ENCODE measurements at regions not wholly inside any gene's neighbourhood (a gene's known extent, or its start where the extent isn't known, plus 50 kb on each side); places are given as distances from the start of the nearest gene placed in this dataset.
"Not testable (repeated sequence)": the region's sequence is repeated elsewhere in the genome, so short reads cannot be mapped to it uniquely, and the experiment has no call there.

DNA sequence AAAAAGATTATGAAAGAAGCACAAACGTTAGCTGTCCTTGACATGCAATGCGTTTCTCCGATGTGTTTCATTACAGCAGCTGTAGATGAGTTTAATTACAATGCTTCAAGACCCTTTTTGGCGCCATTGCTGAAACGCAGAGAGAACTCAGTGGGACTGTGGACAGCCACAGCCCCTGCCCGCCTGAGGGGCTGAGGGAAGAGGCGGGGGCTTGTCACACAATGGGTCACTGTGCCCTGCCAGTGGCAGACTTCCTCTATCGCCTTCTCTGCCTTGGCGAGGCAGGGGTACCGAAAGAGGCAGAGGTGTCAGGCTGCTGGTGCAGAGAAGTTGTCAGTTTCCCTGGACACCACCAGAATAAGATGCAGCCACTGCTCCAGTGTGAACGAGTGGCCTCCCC, 252.0 kb downstream of the NR2F2 start:
- no peak for DNase-seq (ENCODE audit: low spot score)

DNA sequence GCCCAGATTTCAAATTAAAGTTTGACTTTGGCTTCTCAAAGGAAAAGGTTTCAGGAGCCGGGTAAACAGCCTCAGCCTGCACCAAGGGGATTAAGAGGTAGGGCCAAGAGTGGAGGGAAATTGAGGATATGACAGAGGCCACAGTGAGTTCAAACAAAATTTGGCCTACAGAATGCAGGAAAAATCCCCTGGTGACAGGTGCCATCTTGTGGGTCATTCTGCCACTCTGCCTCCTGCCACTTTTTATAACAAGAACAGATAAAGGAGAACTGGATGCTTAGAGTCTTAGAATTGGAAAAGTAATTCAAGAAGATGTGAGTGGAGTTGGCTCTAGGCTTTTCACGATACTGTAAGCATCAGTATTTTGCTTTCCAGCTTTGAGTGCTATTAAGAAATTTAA, 253.2 kb downstream of the NR2F2 start:
- DNase-seq (ENCODE audit: low spot score) = peak; percentile 8

DNA sequence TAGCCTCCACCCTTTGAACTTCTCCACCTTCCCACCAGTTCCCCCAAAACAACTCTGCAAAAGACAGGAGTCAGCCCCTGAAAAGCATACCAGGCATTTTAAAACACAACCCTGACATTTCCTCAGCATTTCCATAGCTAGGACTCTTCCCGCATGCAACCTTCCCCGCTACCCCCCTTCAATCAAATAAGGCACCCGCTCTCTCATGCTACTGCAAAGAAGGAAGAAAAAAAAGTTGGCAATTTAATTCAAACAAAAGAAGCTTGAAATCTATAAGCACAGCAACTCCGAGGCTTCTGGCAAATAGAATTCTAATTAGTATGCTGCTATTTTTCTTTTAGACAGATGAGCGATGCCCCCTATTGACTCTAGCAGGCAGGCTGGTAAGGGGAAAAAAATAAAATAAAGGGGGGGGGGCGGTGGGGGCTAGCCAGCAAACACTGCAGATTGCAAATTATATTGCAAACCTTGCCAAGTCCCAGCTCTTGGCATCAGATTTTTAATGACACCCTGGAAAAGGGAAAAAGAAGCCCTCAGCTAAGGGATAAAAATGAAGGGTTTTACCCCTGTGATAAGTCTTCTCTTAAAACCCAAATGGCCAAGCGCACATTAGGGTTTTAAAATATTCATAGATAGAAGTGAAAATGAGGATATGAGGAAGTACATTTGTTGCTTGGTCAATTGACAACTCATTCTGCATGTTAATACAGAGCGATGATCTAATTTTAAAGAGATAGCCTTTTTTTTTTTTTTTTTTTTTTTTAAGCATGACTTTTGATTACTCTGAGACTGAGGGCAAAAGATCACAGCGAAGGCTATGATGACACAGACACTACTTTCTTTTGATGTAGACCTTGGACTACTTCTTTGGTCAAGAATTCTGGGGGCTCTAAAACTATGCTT, 255.2 kb downstream of the NR2F2 start:
- DNase-seq (ENCODE audit: low spot score) = peak; percentile 7

DNA sequence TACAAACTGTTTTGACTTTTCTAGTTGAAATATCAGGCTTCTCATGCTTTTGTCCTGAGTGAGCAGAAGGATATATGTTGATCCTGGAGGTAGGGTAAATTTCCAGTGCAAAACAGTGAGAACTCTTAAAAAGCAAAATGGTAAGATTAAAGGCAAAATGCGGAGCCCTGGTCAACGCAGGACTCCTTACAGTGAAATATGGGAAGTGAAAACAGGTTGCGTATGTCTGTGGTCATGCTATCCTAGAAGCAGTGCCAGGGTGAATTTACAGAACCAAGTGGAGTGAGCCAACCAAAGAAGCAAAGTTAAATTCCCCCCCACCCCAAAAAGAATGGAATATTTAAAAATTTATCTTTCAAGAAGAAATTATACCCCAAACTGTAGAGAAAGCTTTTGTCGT, 256.4 kb downstream of the NR2F2 start:
- no peak for DNase-seq (ENCODE audit: low spot score)

DNA sequence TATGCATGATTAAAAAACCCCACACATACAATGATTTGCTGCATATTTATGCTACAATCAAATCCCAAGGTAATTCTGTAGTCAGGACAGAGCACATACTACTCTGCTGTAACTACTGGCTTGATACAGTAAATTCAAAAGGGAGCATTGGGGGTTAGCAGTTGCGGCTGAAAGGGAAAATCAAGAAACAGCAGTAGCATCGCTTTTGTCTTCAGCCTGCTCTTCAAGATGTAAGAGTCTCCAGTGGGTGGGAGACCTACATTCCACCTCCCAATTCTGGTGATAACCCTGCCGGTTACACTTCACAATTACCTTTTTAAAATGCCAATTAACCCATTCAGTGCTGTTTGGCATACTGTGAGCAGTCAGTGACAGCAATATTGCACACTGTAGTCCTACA, 259.4 kb downstream of the NR2F2 start:
- no peak for DNase-seq (ENCODE audit: low spot score)

DNA sequence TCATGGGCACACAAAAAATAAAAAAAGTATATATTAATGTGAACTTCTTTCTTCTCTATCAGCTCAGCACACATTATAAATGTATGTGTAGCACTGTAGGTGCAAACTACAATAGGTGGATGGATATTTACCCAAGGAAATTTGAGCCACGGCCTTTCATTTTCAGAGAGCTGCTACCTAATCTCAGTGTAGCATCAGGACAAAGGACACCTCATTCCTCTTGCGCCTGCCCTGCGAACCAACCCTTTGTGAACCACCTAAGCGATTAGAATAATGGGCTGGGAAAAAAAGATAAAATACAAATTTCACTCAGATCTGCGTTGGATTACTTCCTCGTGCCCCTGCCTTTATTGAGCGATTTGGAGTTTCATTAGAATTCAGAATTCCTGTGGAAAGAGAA, 263.2 kb downstream of the NR2F2 start:
- peak; percentile 28 for DNase-seq (ENCODE audit: low spot score)

DNA sequence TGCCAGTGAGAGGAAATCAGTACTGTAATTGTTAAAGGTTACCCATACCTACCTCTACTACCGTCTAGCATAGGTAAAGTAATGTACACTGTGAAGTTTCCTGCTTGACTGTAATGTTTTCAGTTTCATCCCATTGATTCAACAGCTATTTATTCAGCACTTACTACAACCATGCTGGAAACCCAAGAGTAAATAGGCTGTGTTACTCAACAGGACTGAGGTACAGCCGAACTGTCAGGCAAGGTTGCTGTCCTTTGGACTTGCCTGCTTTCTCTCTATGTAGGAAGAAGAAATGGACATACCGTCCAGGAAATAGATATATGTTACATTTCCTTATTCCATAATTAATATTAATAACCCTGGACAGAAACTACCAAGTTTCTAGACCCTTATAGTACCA, 265.5 kb downstream of the NR2F2 start:
- no peak for DNase-seq (ENCODE audit: low spot score)

DNA sequence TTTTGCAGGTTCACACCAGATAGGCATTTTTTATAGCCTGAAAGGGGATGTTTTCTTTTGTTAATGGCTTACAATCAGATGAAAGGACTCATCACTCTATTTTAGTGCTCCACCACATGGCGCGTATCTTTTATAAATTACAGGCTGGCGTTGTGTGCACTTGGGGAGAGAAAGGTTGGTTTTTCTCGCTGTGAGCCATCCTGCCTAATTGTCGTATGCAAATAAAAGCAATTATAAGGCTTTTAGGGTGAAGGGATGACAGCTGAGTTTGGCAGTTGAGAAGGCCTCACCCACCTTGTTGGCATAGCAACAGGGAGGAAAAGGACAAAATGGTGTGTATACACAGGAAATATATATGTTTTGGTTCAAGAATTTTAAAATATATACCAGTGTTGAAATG, 268.0 kb downstream of the NR2F2 start:
- no peak for DNase-seq (ENCODE audit: low spot score)

DNA sequence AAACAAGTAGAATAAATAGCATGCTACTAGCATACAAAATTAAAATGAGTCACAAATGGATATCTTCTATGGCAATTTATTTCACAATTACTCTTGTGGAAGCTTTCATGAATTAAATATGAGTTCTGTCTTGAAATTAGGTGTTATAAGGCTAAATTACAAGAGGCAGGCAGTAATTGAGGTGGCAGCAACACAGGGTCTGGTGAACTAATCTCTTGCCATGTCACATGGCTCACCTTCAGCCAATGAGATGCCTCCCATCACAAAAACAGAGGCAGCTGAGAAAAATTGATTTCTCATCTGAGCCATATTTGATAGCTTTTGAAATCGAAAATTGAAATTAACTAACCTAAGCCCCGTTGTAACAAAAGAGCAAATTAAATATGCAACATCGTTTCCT, 268.8 kb downstream of the NR2F2 start:
- DNase-seq (ENCODE audit: low spot score) = no peak

DNA sequence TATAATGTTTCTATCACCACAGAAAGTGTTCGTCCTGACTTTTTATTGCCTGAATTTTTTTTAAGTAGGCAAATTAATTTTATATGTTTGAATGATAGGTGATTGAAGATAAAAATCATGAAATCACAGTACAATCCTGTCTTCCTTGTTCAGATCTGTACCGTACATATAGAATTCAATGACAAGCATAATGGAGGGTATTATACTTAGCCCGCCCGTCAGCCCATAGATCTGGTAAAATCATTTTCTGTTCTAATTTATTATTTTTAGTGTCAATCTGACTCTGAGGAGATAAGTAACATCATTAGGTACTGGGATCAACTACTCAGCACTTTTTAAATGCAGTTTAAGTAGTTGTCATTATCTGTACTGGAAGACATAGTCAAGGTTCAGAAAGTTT, 269.9 kb downstream of the NR2F2 start:
- no peak for DNase-seq (ENCODE audit: low spot score)

DNA sequence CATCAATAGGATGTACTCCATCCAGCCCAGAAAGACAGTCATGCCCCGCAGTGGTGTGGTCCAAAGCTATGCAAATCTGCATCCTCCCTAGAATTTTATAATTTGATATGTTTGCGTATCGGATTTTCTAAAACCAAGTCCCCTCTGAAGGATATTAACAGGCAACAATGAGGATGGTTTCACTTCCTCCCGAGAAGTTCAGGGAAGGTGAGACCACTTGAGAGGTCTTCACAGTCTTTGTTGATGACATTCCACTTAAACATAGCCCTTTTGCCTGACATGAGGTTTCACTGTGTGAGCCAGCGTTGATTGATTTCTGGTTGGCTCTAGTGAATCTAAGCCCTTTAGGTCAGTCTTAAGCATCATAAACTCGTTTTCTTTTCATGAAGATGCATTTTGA, 276.1 kb downstream of the NR2F2 start:
- no peak for DNase-seq (ENCODE audit: low spot score)

DNA sequence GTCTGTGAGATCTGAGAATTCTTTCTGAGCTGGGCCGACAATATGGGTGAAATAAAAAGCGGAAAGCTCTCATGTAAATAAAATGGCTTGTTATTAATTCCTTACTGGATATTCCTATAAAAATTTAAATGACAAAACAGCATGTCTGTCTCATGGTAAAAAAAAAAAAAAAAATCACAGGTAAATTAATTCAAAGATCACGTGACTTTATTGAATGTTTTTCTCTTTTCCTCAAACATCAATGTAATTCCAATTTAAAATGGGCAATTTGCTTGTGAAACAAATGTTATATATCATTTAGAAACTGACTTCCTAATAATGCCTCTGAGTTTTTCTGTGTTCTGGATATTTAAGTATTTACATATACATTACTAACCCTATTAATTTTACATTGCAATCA, 280.3 kb downstream of the NR2F2 start:
- no peak for DNase-seq (ENCODE audit: low spot score)

DNA sequence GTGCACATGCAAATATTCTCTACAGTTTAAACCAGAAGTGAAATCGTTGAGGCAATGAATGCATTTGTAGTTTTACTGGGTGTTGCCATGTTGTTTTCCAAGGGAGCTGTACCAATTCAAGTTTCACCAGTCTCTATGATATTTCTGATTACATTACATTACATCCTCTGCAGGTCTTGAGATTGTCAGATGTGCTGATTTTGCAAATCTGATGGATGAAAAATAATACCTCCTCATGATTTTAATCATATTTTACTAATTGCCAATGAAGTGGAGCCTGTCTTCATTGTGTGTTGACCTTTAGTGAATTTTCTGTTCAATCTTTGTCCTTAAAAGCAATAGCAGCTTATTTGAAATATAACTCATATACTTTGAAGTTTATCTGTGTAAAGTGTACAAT, 282.4 kb downstream of the NR2F2 start:
- no peak for DNase-seq (ENCODE audit: low spot score)

DNA sequence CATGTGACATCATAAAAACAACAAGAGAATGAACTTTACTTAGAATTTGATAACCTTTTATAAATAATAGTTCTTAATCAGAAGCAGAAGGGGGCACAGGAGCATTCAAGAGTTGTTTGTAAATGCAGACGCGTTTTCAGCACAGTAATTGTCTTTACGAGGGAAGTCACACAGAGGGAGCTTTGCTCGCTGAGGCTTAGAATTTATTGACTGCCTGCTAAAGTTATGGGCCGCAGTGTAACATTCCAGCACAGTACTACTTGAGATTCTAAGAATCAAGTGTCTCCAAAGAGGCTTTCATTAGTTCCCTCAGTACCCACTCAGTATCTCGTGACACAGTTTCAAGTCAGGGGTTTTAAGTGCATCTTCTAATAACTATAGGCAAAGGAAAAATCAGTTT, 288.7 kb downstream of the NR2F2 start:
- DNase-seq (ENCODE audit: low spot score) = no peak

DNA sequence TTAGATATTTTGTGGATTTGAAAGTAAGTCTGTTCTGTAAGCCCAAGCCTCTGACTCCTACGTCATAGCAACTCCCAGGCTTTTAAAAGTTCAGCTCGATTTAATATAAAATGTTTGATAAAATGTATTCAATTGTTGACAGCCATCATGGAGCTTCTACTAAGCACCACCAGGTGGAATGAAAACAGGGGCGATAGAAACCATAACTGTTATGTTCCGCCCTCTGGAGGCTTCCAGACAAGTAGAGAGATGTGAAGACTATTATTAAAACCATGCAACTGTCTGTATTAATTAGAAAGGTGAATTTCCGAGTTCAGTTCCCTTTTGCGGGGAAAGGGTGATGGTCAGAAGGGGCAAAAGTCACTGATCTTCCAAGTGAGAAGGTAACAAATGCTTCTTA, 292.2 kb downstream of the NR2F2 start:
- no peak for DNase-seq (ENCODE audit: low spot score)

DNA sequence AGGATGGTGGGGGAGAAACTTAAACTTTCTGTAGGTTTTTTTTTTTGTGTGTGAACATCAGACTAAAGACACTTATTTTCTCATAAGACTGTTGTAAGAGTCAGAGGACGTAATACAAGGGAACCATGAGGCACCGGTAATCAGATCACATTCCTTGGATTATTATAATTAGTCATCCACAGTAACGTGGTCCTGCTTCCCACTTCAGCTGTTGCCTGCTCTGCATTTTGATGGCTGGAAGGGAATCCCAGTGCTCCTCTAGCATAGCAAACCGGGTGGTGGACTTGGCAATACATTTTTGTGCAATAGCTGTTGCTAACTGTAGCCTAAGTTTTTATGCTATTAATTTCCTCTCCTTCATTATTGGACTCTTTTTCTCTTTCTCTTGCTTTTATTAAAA, 294.8 kb downstream of the NR2F2 start:
- no peak for DNase-seq (ENCODE audit: low spot score)

DNA sequence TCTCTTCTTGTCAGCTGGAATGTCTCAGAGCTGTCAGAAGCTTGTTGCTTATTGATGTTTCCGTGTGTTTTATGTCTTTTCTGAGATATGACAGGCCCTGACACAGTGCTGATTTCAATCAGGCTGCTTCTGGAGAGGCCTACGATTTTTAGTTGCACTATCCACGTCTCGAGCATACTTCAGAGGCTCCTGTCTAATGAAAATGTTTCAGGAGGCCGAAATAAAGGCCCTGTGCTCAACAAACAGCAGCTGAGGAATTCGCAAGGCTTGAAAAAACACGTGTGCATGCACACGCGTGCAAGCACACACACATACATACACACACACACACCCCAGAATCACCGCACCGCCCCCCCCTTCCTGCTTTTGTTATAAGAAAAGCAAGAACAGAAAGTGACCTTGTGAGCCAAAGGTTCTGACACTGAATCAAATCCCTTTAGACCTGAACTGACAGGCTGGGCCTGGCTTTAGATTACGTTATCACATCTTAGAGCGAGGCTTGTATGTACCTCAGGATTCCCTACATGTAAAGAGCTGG, 296.6 kb downstream of the NR2F2 start:
- DNase-seq (ENCODE audit: low spot score) = no peak

DNA sequence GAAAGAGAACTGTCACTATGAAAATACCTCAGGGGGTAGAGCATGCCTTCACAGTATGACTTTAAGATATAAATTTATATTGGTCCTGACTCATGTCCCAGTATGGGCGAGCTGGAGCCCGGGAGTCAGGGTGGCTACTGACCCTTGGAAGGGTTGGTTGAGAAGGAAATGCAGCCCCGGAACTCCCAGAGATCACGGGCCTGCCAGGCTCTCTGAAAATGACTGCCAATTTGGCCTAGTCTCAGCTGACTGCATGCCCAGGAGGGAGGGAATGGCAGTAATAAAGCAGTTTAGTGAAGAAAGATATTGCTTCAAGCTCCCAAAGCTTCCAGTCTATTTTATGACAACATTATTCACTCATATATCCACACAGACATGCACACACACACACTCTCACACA, 299.0 kb downstream of the NR2F2 start:
- no peak for DNase-seq (ENCODE audit: low spot score)

DNA sequence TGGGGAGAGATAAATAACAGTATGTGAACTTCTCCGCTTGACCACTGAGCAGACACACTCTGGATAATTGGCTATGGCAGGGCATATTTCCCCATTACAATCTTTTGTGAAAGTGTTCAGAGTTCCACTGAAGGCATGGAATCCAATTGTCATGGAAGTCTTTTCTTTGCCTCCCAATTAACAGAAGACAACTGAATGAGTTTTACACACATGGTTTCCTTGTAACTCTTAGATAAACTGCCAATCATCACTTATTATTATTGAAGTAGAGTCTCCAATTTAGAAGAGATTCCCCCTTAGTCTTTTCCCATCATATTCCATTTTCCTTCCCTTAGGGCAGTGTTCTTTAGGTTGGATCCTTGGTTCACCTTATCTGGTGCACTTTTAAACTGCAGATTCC, 308.3 kb downstream of the NR2F2 start:
- DNase-seq (ENCODE audit: low spot score) = no peak

DNA sequence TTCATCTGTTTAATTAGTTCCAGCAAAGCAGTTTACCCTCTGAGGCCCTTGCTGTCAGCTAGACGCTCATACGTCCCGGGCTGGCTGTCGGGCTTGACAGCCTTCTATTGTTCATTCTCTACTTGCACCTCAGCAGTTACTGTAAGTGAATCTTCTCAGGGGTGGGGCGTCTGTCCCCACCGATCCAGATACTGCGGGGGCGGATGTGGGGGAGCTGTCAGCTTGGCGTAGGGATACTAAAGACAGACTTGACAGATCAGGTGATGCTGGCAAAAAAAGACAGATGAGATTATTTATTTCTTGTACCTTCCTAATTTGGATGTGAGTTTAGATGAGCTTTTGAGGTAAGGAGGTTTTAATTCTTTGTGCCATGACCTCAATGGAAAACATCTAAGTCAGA, 315.3 kb downstream of the NR2F2 start:
- DNase-seq (ENCODE audit: low spot score) = no peak

DNA sequence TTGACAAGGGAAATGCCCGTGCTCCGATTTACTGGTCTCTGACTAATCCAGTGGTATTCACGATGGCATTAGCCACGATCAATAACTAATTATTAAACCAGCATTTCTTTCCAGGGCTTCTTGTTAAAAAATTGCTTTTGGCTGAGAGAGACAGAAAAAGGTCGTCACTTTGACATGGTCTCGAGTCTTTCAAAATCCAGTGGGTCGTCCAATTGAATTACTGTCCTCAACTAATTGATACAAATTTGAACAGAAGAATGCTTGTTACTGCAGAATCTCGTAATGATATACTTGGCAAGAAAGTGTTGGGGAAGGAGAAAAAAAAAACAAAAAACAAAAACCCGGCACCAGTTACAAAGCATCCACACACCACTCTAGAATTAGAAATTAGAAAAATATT, 318.4 kb downstream of the NR2F2 start:
- DNase-seq (ENCODE audit: low spot score) = no peak

DNA sequence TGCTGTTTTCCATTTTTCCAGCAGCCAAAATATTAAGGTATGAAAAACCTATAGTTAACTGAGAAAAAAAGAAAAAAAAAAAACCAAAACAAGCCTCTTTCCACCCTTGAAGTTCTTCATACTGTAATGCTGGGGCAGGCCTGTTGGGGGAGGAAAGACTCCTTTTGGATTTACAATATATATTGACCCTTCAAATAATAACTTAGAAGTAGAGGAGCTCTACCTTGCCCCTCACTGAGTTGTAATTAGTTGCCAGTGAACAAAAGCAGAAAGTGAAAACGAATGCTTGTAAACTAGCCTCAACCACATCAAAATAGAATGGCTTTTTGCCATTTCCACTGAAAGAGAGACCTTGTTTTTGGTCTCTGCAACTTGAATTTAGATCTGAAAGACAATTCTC, 326.6 kb downstream of the NR2F2 start:
- DNase-seq (ENCODE audit: low spot score) = no peak

DNA sequence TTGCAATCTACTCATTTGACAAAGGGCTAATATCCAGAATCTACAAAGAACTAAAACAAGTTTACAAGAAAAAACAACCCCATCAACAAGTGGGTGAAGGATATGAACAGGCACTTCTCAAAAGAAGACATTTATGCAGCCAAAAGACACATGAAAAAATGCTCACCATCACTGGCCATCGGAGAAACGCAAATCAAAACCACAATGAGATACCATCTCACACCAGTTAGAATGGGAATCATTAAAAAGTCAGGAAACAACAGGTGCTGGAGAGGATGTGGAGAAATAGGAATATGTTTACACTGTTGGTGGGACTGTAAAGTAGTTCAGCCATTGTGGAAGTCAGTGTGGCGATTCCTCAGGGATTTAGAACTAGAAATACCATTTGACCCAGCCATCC, 336.5 kb downstream of the NR2F2 start:
- DNase-seq (ENCODE audit: low spot score) = not testable (repeated sequence)

DNA sequence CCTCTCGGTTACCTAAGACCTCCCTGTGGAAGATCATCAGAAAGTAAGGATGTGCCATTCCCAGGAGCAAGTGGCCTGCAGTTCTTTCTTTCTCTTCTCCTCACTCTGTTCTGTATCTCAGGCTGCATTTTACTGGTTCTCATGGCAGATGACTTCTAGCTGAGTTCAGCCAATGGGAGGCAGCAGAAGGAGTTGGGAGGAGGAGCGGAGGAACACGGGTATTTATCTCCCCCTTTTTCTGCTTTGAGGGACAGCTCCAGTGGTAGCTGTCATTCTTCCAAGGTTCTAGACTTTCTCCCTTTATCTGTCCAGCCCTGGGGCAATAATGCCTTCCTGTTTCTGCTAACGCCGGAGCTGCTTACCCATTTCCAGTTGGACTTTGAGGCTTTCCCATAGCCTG, 339.9 kb downstream of the NR2F2 start:
- DNase-seq (ENCODE audit: low spot score) = no peak

Measured in SW480 (cell line).